ENCODE measurements at regions not wholly inside any gene's neighbourhood (a gene's known extent, or its start where the extent isn't known, plus 50 kb on each side); places are given as distances from the start of the nearest gene placed in this dataset.

- Histone ChIP-seq H3K4me3 (ENCODE audit: control insufficient read depth in 2 of 3, extremely low read depth in 1 of 3, insufficient read depth in 2 of 3, low read depth in 1 of 3, low read length in 3 of 3) (no peak overlapping the region), H2AFZ (ENCODE audit: control insufficient read depth, low read length) (no peak overlapping the region), H4K20me1 (ENCODE audit: control insufficient read depth, extremely low read depth, insufficient read depth, low read length) (no peaks in the 10 kb centered on the region), H3K79me2 (ENCODE audit: control insufficient read depth, insufficient read depth, low read length) (no peaks in the 10 kb centered on the region), H3K9ac (ENCODE audit: control insufficient read depth, extremely low read depth, insufficient read depth, low read length) (no peak overlapping the region), H3K4me1 (ENCODE audit: control insufficient read depth, extremely low read depth, insufficient read depth, low read length) (peaks cover 5% of the 10 kb centered on the region), H3K27me3 (ENCODE audit: control insufficient read depth, extremely low read depth, insufficient read depth, low read length) (no peaks in the 10 kb centered on the region), H3K27ac (ENCODE audit: control insufficient read depth, insufficient read depth, low read length) (no peak overlapping the region), H3K9me1 (ENCODE audit: control insufficient read depth, extremely low read depth, insufficient read depth, low read length) (no peaks in the 10 kb centered on the region), H3K9me3 (ENCODE audit: control insufficient read depth, low read depth, low read length) (no peaks in the 10 kb centered on the region), H3K36me3 (ENCODE audit: control insufficient read depth in 2 of 2, extremely low read depth in 1 of 2, insufficient read depth in 2 of 2, low read length in 2 of 2) (no peaks in the 10 kb centered on the region), H3K4me2 (ENCODE audit: control insufficient read depth, extremely low read depth, insufficient read depth, low read depth, low read length) (no peak overlapping the region)
- no peak for DNase-seq (ENCODE audit: low read depth, low spot score)
- FAIRE-seq = no peak
- dilution Hi-C loops (cut with MboI; ENCODE audit: extremely low pct_ligation_motif_present, low sequenced_read_pairs) = no loop called here
- TF ChIP-seq EZH2 (IDR thresholded peaks at IDR 0.05; ENCODE audit: low read length) (no peak), CTCF (optimal IDR thresholded peaks at IDR 0.05 in 1 of 3, IDR thresholded peaks at IDR 0.05 in 1 of 3, conservative IDR thresholded peaks at IDR 0.05 in 1 of 3; ENCODE audit: extremely low read depth in 1 of 3, insufficient read depth in 2 of 3, low read length in 3 of 3) (no peak)
These were observed 974.2 kb downstream of the JRKL start for GRCh38 chr11:97364047-97364446.

DNA sequence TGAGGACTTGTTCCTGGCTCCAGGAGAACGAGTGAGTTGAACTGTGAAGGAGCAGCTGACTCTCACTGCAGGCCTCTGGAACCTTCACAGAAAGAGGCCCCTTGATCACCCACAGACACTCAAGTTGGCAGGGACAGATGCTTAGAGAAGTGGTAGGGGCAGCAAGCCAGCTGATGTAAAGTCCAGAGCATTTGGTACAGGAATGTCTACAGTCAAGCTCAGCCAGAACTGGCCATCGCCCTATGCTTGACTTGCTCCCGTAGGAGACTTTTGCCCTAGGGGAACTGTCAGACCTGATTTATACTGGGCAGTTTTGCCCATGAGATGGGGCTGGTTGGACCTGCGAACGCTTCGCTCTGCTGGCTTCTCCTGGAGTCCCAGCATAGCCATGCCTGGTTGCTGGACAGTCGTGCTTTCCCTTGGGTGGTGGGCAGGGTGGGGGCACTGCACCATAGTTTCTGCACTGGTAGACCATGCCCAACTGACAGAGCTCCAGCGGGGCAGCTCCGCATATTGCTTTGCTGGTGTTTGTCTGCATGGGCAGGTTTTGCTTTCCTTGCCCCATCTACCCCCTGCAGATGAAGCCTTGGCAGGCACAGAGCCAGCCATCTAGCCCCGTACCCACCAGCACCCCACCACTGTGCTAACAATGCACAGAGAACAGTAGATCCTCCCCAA lies 977.7 kb downstream of the JRKL start:
- no peaks in the 10 kb centered on the region for H3K9me3 ChIP-seq (ENCODE audit: control insufficient read depth, low read depth, low read length)
- no peaks in the 10 kb centered on the region for H4K20me1 ChIP-seq (ENCODE audit: control insufficient read depth, extremely low read depth, insufficient read depth, low read length)
- no peak overlapping the region for H3K9ac ChIP-seq (ENCODE audit: control insufficient read depth, extremely low read depth, insufficient read depth, low read length)
- no peak overlapping the region for H2AFZ ChIP-seq (ENCODE audit: control insufficient read depth, low read length)
- H3K36me3 ChIP-seq (ENCODE audit: control insufficient read depth in 2 of 2, extremely low read depth in 1 of 2, insufficient read depth in 2 of 2, low read length in 2 of 2) = no peaks in the 10 kb centered on the region
- no peak for TF ChIP-seq CTCF (optimal IDR thresholded peaks at IDR 0.05 in 1 of 3, IDR thresholded peaks at IDR 0.05 in 1 of 3, conservative IDR thresholded peaks at IDR 0.05 in 1 of 3; ENCODE audit: extremely low read depth in 1 of 3, insufficient read depth in 2 of 3, low read length in 3 of 3)
- no peak for TF ChIP-seq EZH2 (IDR thresholded peaks at IDR 0.05; ENCODE audit: low read length)
- no peaks in the 10 kb centered on the region for H3K9me1 ChIP-seq (ENCODE audit: control insufficient read depth, extremely low read depth, insufficient read depth, low read length)
- H3K27me3 ChIP-seq (ENCODE audit: control insufficient read depth, extremely low read depth, insufficient read depth, low read length) = no peaks in the 10 kb centered on the region
- no peaks in the 10 kb centered on the region for H3K79me2 ChIP-seq (ENCODE audit: control insufficient read depth, insufficient read depth, low read length)
- DNase-seq (ENCODE audit: low read depth, low spot score) (no peak), FAIRE-seq (no peak)
- H3K4me1 ChIP-seq (ENCODE audit: control insufficient read depth, extremely low read depth, insufficient read depth, low read length) = no peaks in the 10 kb centered on the region
- H3K27ac ChIP-seq (ENCODE audit: control insufficient read depth, insufficient read depth, low read length) = no peak overlapping the region
- no peak overlapping the region for H3K4me2 ChIP-seq (ENCODE audit: control insufficient read depth, extremely low read depth, insufficient read depth, low read depth, low read length)
- no peak overlapping the region for H3K4me3 ChIP-seq (ENCODE audit: control insufficient read depth in 2 of 3, extremely low read depth in 1 of 3, insufficient read depth in 2 of 3, low read depth in 1 of 3, low read length in 3 of 3)
- dilution Hi-C loops (cut with MboI; ENCODE audit: extremely low pct_ligation_motif_present, low sequenced_read_pairs) = no loop called here
